ENCODE measurements at regions not wholly inside any gene's neighbourhood (a gene's known extent, or its start where the extent isn't known, plus 50 kb on each side); places are given as distances from the start of the nearest gene placed in this dataset.

DNA sequence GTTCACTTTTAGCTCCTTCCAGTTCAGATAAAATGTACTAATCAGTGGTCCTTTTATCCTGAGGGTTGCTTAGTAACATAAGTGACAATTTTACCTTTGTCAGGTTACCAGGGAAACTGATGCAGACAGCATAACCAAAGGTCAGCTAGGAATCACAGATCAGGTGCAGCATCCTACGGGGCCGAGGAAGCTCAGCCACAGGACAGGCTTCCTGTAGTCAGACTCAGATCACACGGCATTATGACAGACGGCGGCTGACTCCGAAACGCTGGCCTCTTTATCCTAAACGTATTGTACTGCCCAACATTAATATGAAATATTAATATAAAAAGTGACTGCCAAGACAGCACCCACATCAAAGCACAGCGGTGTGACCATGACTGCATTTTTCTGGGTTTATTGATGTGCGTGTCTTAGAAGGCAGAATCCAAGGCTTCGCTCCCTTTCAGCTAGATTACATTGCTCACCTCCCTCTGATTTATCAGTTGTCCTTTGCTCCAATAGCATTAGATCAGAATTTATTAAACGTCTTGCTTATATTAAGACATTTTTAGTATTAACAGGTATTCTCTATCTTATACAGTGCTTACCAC lies 444.5 kb downstream of the CMPK2 start:
- DNase-seq (ENCODE audit: low read depth): no peak

DNA sequence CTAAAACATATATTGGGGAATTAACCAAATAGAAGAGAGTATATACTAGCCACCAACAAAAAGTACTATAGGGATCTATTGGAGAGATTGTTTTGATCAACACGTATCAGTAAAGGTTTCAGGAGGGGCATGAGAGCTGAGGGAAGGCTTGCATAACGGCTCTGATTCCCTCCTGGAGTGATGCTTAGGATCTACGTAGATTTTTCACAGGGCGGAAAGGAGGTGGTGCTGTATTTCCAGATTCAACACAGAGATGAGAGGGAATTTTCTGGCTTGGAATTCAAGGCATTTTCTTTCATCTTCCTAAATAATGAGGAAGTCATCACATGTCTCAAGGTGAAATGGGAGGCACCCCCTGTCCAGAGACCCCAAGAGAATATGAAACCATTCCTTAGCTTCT lies 443.8 kb downstream of the CMPK2 start:
- DNase-seq (ENCODE audit: low read depth): no peak

DNA sequence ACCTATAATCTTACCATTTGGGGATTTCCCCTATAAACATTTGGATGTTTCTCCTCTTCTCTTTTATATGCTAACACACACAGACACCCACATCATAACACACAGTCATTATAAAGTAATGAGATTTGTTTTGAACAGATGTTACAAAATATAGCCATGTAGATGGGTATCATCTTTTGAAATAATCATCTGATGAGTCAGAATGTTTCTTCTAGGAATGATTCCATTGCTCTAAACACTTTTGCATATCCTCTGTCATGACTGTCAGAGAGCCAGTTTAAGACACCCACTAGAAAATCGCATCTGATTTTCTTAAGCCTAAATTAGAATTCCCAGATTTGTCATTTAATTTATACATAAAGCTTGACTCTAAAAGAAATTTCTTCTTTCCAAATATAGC lies 442.6 kb downstream of the CMPK2 start:
- DNase-seq (ENCODE audit: low read depth): no peak

DNA sequence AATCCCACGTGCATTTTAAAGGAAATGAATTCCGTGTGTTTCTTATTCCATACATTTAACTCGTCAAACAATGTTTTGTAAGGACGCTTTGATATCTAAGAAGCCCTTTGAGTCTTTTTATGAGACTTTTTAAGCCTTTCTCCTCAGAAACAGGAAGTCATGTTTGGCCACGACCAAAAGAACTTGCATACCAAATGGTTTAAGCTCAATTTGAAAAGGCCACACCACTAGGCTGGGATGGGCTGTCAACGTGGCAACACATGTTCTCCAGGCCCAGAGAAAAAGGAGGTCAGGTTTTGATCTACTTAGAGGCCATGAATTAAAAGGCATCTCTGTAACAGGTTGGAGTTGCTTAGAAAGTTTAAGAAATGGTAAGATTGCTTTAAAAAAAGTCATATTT lies 441.8 kb downstream of the CMPK2 start:
- DNase-seq (ENCODE audit: low read depth): no peak

DNA sequence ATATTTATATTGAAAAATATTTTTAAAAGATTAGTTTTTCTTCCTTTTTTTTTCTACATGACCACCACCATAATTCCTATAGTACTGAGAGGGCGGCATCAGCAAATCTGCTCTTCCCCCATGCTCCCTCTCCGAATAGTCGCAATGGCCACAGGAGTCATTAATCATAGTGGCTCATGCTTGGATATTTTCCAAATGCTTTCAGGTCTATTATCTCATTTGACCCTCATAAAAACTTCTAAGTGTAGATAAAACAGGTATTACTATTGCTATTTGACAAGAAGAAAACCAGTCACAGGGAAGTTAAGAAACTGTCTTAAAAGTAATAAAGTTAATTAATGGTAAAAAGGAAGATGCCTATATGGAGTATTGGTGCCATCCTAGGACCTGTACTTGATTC lies 440.7 kb downstream of the CMPK2 start:
- DNase-seq (ENCODE audit: low read depth): no peak

DNA sequence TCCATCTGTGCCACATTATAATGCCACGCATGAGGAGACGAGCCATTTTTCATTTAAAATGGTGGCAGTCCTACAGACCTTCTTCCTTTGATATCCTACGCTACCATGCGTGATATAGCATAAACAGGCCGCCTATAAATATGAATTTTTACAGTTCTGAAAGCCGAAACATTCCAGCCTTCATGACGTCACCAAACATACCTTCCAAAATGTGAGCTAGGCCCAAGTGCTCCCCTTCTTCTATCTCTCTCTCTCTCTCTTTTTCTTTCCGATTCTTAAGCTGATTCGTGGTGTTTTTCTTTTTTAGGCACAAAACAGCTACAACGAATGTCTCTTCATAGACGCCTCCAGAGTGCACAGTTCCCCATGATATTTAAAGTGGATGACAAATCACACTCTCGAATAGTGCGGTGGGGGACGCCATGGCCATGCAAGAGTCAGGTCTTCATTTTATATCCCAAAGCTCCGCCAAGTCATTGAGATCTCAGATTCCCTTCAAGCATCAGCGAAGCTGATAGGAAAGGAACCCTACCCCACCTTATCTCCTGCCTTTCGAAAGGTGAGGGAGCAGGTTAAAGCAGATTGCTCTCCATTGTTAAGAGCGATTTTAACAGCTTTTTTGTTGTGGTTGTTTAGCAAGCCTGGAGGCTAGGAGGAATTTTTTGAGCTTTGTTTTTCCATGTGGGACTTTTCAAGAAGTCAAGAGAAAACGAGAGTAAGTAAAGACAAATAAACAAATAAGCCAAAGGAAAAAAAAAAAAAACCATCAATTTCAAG lies 436.3 kb downstream of the CMPK2 start:
- no peak for DNase-seq (ENCODE audit: low read depth)

DNA sequence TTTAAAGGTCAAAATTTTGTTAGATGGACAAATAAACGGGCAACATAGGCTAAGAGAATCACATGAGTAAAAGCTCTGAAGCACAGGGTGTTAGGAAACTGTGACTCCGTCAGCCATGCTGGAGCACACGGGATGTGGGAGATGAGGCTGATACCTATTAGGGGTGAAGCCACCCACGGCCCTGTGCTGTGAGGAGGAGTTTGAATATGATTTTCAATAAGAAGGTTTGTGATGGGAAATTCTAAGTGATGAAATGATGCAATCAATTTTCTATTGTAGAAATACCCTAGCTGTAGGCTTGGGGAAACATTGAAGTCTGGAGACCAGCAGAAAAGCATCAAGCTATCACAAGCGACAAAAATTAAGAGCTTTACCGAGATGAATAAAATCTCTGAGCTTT lies 431.3 kb downstream of the CMPK2 start:
- DNase-seq (ENCODE audit: low read depth): no peak

DNA sequence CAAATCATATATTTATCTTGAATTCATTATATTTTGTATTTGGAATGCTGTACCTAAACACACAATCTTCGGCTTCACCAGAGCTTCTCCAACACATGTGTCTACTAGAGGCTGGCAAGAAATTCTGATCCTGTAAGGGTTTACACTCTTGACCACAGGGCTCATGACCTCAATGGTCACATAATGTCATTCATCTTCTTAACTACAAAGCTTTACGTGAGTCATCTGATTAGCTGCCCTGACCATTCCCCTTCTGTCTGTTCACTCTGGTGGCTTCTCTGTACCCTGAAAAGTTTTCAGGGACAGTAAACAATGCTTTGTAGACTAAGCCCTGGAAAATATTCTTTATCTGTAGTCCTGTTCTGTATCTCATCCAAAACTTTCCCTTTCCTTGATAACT lies 423.9 kb downstream of the CMPK2 start:
- no peak for DNase-seq (ENCODE audit: low read depth)

DNA sequence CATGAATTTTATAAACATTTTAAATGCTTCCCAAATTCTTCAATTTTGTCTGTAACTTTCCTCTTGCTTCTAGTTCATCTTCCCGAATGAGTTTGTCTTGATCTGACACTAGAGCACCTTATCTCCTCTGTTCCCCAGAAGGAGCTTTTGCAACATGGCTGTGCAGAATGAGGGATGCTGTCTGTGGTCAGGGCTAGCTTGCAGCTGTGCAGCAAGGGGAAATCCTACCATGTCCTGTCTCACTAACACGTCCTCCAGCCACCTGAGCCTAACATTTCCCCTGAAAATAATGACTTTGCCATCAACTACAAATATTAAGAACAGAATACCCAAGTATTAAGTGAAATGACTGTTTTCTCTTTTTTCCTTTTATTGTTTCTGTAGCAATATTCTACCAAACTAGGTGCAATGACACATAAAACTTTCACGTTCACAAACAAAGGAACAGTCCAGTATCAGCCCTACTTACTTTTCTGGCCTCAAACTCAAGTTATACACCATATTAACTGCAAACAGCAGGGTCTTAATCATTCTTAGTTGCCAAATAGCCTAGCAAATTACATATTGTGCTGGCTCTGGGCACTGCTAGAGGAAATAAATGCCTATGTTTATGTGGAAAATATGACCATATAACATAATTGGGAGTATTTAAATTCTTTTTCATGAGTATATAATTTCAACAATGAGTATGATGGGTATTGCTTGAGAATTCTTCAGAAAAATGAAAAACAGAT lies 423.3 kb downstream of the CMPK2 start:
- DNase-seq (ENCODE audit: low read depth): no peak

DNA sequence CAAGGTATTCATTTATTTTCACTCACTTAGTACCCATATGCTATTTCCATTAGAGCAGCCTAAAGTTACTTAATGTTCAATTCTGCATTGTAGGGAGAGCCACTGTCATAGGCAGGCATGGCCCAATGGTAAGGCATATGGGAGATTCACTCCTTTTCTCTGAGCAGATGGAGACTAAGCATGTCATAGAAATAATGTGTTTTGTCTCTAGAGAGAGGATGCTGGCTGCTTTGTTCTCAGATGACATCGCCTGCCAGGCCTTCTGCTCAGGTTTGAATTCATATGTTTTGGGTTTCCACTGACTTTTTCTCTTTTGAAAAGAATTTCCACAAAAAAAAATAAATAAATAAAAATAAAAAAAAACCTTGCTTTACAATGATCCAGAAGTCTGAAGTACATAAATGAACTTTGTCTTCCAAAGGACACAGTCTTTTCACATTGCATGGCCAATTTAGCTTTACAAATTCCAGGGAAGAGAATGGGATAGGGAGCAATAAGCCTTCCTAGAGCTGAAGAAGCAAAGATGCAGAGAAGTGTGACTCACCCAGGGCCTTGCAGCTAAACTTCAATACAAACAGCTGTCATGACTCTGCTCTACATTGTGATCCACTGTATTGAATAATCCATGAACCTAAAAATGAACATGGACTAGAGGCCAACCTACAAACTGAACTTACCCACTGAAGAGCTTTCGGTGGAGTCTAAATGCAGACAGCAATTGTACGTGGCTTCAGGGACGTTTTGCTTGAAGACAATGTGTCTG lies 422.5 kb downstream of the CMPK2 start:
- no peak for DNase-seq (ENCODE audit: low read depth)

DNA sequence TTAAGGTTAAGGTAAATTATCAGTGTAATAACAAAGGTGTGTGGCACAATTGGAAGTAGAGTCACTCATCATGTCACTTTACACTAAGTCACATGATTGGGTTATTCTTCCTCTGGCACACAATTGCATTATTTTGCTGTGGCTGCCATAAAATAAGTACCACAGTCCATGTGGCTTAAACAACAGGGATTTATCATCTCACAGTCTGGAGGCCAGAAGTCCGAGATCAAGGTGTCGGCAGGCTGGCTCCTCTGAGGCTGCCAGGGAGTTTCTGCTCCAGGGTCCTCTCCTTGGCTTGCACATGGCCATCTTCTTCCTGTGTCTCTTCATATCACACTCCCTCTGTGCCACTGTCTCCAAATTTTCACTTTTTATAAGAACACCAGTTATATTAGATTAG lies 421.2 kb downstream of the CMPK2 start:
- no peak for DNase-seq (ENCODE audit: low read depth)

DNA sequence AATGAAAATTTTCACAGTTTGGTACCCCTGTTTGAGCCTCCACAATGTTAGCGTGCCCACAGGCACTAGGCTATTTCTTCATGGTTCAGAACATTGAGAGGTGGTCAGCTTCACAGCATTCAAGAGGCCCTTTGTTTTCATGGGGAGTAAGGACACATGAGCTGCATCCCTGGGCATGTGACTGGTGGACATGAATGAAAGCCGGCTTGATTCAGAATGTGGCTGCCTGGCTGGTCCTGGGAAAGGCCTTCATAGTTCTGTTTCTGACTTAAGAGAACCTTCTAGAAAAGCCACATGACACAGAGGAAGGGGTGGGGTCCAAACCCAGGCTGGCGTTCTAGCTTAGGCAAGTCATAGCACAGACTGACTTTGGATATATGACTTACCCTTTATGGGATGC lies 420.6 kb downstream of the CMPK2 start:
- DNase-seq (ENCODE audit: low read depth): no peak

DNA sequence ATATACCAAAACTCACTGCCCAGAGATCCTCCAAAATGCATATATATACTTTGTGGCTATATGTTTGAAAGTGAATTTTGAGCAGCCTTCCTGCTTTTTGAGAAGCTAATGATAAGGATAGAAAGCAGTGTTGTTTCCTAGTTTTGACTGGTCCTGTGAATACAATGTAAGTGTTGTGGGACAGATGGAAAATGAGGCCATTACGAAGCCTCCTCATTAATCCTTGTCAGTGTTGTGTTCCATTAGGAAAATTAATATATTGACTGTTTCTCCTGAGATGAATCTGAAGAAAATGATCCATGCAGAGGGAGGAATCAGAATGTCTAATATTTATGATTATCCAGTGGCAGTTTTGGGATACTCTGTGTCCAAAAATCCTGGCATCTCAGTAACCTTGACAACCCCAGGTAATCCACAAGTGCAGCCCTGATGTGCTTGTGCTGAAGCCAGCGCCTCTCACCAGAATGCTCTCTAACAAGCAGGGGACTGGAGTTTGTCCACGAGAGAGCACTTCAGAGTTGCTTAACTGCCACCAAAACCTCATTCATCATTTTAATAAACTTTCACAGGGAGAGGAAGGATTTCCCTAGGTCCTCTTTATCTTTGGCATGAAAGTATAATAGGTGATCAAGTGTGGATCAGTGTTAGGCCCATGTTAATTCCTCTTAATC lies 418.6 kb downstream of the CMPK2 start:
- DNase-seq (ENCODE audit: low read depth): no peak

DNA sequence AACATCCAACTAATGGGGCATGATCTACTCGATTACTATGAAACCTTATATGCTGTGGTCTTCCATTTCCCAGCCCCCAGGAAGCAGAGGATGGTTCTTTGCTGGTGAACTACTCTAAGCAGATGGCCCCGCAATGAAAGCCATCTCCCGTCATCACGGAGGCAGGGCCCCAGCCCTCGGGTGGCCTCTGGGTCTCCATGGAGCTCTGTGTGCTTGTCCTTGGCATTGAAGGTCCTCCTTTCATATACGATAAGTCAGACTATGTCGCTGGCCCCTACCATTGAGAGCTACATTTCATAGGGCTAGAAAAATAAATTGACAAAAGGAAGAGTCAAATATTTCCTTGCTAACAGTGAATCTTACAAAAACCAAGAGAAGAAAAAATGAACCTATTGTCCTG lies 416.8 kb downstream of the CMPK2 start:
- DNase-seq (ENCODE audit: low read depth): no peak

DNA sequence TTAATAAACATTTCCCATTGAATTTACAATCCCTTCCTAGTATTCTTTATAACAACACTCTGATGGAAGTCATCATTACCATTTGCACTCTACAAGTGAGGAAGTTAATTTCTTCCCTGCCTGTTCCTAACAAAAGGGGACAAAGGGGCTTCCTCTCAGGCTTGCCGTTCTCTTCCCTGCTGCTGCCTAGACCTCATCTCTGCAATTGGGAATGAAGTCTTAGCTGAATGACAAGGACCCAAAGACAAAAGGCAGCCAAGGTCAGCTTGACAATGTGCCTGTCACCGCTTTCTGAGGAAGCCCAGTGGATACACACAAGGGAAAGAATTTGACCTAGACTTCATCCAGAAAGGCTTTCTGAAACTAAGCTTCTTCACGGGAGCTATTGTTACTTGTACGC lies 416.4 kb downstream of the CMPK2 start:
- DNase-seq (ENCODE audit: low read depth): no peak

DNA sequence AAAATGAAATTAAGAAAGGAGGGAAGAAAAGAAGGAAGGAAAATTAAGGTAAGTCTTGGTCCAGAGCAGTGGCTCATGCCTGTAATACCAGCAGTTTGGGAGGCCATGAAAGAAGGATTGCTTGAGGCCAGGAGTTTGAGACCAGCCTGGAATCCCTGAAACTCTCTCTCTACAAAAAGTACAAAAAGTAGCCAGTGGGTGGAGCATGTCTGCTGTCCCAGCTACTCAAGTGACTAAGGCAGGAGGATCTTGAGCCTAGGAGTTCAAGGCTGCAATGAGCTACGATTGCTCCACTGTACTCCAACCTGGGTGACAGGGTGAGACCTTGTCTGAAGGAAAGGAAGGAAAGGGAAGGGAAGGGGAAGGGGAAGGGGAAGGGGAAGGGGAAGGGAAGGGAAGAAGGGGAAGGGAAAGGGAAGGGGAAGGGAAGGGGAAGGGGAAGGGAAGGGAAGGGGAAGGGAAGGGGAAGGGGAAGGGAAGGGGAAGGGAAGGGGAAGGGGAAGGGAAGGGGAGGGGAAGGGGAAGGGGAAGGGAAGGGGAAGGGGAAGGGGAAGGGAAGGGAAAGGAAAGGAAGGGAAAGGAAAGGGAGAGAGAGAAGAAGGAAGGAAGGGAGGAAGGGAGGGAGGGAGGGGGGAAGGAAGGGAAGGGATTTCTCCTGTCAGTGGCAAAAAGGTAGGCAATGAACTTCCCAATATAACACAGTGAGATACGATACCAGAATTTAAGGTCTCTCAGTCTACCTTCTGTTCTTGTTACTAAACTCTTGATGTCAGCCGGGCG lies 412.8 kb downstream of the CMPK2 start:
- DNase-seq (ENCODE audit: low read depth): no peak

DNA sequence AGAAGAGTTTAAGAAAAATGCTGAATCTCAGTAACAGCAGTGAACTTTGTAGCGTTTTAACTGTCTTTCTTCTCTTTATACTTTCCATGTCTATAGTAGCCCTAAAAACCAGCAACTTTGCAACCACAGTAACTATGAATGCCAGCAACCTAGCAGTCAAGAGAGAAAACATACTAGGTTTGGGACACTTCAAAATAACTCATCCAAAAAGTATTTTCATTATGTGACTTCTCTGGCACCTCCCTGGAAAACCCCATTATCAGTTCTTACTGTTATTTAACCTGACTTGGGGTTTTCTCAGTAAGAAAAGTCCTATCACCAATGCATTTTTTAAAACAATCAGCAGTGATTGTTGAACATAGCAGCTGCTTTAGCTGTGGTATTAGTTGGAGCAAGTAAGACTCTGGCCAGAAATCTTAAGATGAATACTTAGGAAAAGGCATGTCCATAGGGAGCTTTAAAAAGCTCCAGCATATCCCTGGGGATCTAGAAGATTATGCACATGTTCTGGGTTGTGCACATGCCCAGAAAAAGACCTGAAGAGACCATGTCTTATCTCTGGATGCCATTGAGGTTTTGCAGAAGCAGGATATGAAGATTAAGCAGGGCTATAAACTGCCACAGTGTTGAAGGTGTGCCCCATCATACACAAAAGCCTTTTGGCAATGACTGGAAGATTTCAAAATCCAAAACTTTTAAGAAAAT lies 411.3 kb downstream of the CMPK2 start:
- no peak for DNase-seq (ENCODE audit: low read depth)

DNA sequence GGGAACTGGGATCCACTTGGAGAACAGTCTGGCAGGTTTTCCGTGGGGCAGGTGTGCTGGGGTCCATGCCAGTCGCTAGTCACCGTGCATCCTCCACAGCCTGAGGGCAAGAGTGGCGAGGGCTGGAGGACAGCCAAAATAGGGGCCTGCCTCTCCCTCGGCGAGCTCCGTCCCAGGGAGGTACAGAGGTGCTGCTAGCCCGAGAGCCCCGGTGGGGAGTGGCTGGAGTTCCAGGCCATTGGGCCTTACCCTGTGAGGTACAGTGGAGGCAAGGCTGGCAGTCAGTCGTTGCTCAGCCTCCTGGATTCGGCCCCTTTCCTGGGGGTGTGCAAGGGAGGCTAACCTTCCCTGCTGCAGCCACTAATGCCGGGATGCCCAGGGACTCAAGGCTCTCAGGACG lies 406.6 kb downstream of the CMPK2 start:
- DNase-seq (ENCODE audit: low read depth): no peak

DNA sequence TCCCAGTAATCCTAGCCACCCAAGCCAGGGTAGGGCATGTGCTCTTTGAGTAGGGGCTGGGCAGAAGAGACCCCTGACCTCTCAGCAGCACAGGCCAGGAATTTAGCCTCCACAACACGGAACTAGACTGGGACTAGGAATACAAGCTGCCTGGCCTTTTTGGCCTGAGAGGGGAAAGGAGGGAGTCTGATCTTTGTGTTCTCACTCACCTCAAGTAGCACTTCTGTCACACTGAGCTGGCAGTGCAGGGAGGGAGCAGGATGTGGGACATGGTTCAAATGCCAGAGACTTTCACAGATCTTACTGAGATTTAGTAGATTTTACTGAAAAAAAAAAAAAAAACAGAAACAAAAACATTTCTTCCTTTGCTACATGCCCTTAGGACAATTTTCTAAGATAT lies 395.2 kb downstream of the CMPK2 start:
- no peak for DNase-seq (ENCODE audit: low read depth)

DNA sequence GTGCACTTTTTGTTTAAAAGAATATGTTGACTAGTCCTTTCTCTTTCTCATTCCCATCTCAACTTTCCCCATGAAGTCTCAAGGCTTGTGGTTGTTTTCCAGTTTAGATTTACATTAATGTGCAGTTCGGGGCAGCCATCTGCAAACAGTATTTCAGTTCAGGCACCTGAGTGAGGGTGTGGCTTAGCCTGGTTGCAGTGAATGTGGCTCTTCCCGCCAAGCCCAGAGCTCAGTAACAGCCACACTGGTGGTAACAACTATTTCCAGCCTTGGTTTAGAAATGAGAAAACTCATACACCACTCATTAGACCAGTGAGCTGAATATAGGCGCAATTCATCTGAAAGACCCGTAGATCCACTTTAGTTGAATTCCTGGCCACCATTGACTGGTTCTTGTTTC lies 394.3 kb downstream of the CMPK2 start:
- DNase-seq (ENCODE audit: low read depth): no peak

Measured in stimulated activated CD8-positive, alpha-beta memory T cell treated with anti-CD3 and anti-CD28 coated beads, Interleukin-4, amount 100 ng/mL, for 24 hours (primary cell).